ENCODE measurements at regions not wholly inside any gene's neighbourhood (a gene's known extent, or its start where the extent isn't known, plus 50 kb on each side); places are given as distances from the start of the nearest gene placed in this dataset.
A peak's percentile ranks its signal among the peaks of the same experiment; 100 is the strongest.

DNA sequence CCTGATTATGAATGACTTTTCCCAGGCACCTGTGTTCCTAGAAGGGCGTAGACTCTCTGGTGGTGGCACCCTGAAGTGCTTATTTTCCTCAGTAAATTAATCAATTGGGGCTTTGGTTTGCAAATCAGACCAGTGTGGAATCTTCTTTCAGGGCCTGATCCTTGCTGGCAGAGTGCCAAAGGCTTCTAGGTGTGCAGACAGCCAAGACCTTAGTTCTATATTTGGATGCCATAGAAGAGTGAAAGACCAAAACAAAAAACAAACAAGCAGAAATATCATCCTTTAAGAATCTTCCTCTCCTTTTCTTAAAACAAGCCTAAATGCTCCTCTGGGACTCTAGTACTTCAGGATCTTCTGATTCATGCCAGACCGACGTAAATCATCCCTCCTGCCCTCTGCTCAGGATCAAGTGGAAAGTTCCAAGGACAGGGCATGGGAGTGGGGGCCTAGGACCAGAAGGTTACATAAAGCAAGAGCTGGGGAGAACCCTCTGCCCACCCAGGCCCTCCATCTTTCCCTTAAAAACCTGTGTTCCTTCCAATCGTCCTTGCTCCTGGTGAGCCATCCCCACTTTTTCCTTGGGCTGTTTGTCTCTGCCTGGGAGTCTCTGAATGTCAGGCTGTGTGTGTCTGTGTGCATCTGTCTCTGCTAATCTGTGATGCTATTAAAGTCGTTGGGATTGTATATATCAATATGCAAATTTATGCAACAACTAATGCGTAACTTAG, 70.5 kb upstream of the MYLIP start:
- intact Hi-C loops (cut with DNase I): no loop called here
- no peak for TF ChIP-seq POLR2AphosphoS5 (IDR thresholded peaks at IDR 0.05)
- TF ChIP-seq, protein P1, sequence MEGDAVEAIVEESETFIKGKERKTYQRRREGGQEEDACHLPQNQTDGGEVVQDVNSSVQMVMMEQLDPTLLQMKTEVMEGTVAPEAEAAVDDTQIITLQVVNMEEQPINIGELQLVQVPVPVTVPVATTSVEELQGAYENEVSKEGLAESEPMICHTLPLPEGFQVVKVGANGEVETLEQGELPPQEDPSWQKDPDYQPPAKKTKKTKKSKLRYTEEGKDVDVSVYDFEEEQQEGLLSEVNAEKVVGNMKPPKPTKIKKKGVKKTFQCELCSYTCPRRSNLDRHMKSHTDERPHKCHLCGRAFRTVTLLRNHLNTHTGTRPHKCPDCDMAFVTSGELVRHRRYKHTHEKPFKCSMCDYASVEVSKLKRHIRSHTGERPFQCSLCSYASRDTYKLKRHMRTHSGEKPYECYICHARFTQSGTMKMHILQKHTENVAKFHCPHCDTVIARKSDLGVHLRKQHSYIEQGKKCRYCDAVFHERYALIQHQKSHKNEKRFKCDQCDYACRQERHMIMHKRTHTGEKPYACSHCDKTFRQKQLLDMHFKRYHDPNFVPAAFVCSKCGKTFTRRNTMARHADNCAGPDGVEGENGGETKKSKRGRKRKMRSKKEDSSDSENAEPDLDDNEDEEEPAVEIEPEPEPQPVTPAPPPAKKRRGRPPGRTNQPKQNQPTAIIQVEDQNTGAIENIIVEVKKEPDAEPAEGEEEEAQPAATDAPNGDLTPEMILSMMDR (IDR thresholded peaks at IDR 0.05): no peak
- no peak for TF ChIP-seq POLR2A (IDR thresholded peaks at IDR 0.05)
- 77% methylated on average over 6 of the region's 6 CpGs for WGBS
- no peaks in the 10 kb centered on the region for H3K36me3 ChIP-seq
- H3K4me1 ChIP-seq (replicated peaks): no peaks in the 10 kb centered on the region
- peak; percentile 9 for DNase-seq (ENCODE audit: low spot score)
- no peak overlapping the region for H3K27ac ChIP-seq
- H3K27me3 ChIP-seq (replicated peaks; ENCODE audit: insufficient read depth): no peaks in the 10 kb centered on the region
- H3K4me3 ChIP-seq: no peak overlapping the region
- H3K9me3 ChIP-seq: no peaks in the 10 kb centered on the region

DNA sequence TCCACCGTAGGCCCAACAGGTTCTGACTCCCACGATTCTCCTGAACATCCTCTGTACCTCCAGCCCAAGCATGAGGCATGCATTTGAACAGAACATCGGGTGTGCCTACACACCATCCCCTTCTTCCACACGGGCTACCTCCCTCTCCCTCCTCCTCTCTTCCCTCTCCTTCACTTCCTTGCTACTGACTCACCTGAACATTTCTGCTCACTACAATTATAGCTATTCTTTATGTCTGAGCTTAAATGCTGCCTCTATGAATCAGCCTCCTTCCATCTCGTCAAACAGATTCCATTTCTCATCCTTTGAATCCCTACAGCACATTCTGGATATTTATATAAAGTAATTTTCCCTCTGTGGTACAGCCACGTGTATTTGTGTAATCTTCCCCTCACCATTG, 71.4 kb upstream of the MYLIP start:
- Histone ChIP-seq H3K4me3 (no peak overlapping the region), H3K36me3 (no peaks in the 10 kb centered on the region), H3K27me3 (replicated peaks; ENCODE audit: insufficient read depth) (no peaks in the 10 kb centered on the region), H3K9me3 (no peaks in the 10 kb centered on the region), H3K4me1 (replicated peaks) (no peaks in the 10 kb centered on the region), H3K27ac (no peak overlapping the region)
- intact Hi-C loops (cut with DNase I): no loop called here
- TF ChIP-seq POLR2AphosphoS5 (IDR thresholded peaks at IDR 0.05) (no peak), POLR2A (IDR thresholded peaks at IDR 0.05) (no peak)
- TF ChIP-seq, protein P1 (IDR thresholded peaks at IDR 0.05): no peak
- DNase-seq (ENCODE audit: low spot score): no peak
- WGBS: 92% methylated on average over 6 of the region's 6 CpGs

DNA sequence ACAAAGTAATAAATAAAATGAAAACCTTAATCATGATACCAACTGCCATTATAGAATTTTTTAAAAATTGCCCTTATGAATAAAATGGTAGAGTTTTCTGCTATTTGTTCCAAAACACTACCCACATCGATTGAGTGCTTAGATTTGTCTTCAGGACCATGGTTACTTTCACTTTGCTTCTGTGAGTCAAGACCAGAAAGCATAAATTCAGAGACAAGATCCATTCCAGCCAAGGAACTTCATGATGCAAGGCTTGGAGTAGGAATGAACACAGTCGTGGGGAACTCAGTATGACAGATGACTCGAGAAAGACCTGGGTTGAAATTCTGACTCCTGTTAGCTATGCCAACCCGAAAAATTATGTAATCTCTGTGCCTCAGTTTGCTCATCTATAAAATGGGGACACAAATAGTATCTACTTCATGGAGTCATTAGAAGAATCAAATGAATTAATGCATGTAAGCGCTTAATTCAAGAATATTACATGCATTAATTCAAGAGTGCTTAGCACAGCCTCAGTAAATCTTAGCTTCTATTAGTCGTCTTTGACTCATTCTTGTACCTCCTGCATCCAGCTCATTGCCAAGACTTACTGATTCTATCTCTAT, 72.5 kb upstream of the MYLIP start:
- no peak overlapping the region for H3K4me3 ChIP-seq
- no peaks in the 10 kb centered on the region for H3K36me3 ChIP-seq
- H3K9me3 ChIP-seq: no peaks in the 10 kb centered on the region
- DNase-seq (ENCODE audit: low spot score): no peak
- no peaks in the 10 kb centered on the region for H3K27me3 ChIP-seq (replicated peaks; ENCODE audit: insufficient read depth)
- intact Hi-C loops (cut with DNase I): no loop called here
- H3K4me1 ChIP-seq (replicated peaks): no peaks in the 10 kb centered on the region
- 91% methylated on average over 6 of the region's 6 CpGs for WGBS
- TF ChIP-seq, protein P1 (IDR thresholded peaks at IDR 0.05): no peak
- no peak for TF ChIP-seq POLR2AphosphoS5 (IDR thresholded peaks at IDR 0.05)
- no peak for TF ChIP-seq POLR2A (IDR thresholded peaks at IDR 0.05)
- H3K27ac ChIP-seq: no peak overlapping the region

DNA sequence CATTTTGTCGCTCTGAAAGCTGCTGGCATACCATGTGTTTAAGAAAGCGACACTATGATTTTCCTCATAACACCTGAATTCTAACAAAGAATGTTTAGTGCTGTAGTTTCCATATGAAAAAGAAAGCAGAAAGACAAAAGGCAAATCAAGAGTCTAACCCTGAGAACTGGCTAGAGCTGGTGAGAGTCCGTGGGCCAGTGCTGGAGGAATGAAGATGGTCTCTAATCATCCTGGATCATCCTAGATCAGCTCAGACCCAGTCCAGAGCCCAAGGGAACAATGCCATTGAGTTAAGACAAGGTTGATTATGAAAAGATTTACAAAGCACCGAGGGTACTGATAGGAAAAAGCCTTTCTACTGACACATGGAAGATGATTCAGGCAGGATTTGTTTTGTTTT, 73.0 kb upstream of the MYLIP start:
- no peaks in the 10 kb centered on the region for H3K4me1 ChIP-seq (replicated peaks)
- H3K36me3 ChIP-seq: no peaks in the 10 kb centered on the region
- no peaks in the 10 kb centered on the region for H3K9me3 ChIP-seq
- 88% methylated on average over 4 of the region's 4 CpGs for WGBS
- TF ChIP-seq, protein P1 (IDR thresholded peaks at IDR 0.05): no peak
- TF ChIP-seq POLR2AphosphoS5 (IDR thresholded peaks at IDR 0.05): no peak
- TF ChIP-seq POLR2A (IDR thresholded peaks at IDR 0.05): no peak
- DNase-seq (ENCODE audit: low spot score): no peak
- intact Hi-C loops (cut with DNase I): no loop called here
- no peak overlapping the region for H3K27ac ChIP-seq
- no peaks in the 10 kb centered on the region for H3K27me3 ChIP-seq (replicated peaks; ENCODE audit: insufficient read depth)
- no peak overlapping the region for H3K4me3 ChIP-seq

DNA sequence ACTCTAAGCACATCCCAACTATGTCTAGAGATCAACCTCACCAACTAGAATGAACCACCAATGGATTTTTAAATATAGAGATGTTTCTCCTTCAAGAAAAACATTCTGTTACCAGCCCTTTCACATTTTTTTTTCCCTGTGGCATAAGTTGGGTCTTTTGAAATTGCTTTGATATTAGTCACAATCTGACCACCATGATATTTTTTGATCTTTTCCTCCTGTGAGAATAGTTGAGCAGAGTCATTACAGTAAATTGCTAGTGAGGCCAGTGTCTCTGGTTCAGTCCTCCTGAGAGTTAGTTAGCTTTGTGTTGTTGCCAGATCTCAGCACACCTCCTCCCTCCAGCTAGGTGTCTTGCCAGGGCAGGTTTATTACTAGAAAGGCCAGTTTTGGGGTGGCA, 79.7 kb upstream of the MYLIP start:
- no peak overlapping the region for H3K27ac ChIP-seq
- H3K4me1 ChIP-seq (replicated peaks): no peaks in the 10 kb centered on the region
- no peaks in the 10 kb centered on the region for H3K9me3 ChIP-seq
- TF ChIP-seq, protein P1 (IDR thresholded peaks at IDR 0.05): no peak
- TF ChIP-seq POLR2A (IDR thresholded peaks at IDR 0.05) (no peak), POLR2AphosphoS5 (IDR thresholded peaks at IDR 0.05) (no peak)
- H3K4me3 ChIP-seq: no peak overlapping the region
- DNase-seq (ENCODE audit: low spot score): no peak
- no peaks in the 10 kb centered on the region for H3K27me3 ChIP-seq (replicated peaks; ENCODE audit: insufficient read depth)
- intact Hi-C loops (cut with DNase I): no loop called here
- H3K36me3 ChIP-seq: no peaks in the 10 kb centered on the region

All from prostate gland (tissue), 2 donors.